Esophagus (tissue), 2 donors: ENCODE measurements at regions not wholly inside any gene's neighbourhood (a gene's known extent, or its start where the extent isn't known, plus 50 kb on each side); places are given as distances from the start of the nearest gene placed in this dataset.

Experiments
- H3K27ac ChIP-seq, 2 donors: one replicate each; pipeline ENCODE4 v1.5.1; 2013; ENCODE audit warnings: low read depth in 2 of 2, mild to moderate bottlenecking in 2 of 2, inconsistent platforms in 1 of 2, low read length in 1 of 2, moderate library complexity in 1 of 2
- H3K27me3 ChIP-seq, 2 donors: one replicate each; pipeline ENCODE4 v1.6.1; 2013; ENCODE audit warnings: low read length in 2 of 2, control low read depth in 1 of 2, mild to moderate bottlenecking in 1 of 2; ENCODE audit not compliant: insufficient read depth in 2 of 2, control insufficient read depth in 1 of 2
- H3K36me3 ChIP-seq, 2 donors: one replicate each; pipeline ENCODE4 v1.6.1; 2013; ENCODE audit warnings: low read length in 1 of 2; ENCODE audit not compliant: control insufficient read depth in 2 of 2, insufficient read depth in 2 of 2
- H3K4me1 ChIP-seq, 2 donors: one replicate each; pipeline ENCODE4 v1.6.1; 2013; ENCODE audit warnings: low read length in 1 of 2; ENCODE audit not compliant: control insufficient read depth in 2 of 2, insufficient read depth in 2 of 2
- H3K4me3 ChIP-seq, 2 donors: one replicate each; pipeline ENCODE4 v1.5.1; 2013; ENCODE audit warnings: low read length in 2 of 2, mild to moderate bottlenecking in 2 of 2, low read depth in 1 of 2, moderate library complexity in 1 of 2
- H3K9me3 ChIP-seq, 2 donors: one replicate each; pipeline ENCODE4 v1.6.1; 2013; ENCODE audit warnings: mild to moderate bottlenecking in 2 of 2, low read depth in 1 of 2, low read length in 1 of 2, moderate library complexity in 1 of 2; ENCODE audit not compliant: control insufficient read depth in 2 of 2, insufficient read depth in 1 of 2
- WGBS, 2 donors: extraction: QIAGEN DNeasy Blood & Tissue Kit; methylation state at CpG; one replicate each; pipeline ENCODE4 v1.1.7; 2013; 5-methylcytosine and 5-hydroxymethylcytosine counted together
- donor health status: healthy with polysubstance abuse.
- donor health status: Bipolar disorder and iron deficiency.

DNA sequence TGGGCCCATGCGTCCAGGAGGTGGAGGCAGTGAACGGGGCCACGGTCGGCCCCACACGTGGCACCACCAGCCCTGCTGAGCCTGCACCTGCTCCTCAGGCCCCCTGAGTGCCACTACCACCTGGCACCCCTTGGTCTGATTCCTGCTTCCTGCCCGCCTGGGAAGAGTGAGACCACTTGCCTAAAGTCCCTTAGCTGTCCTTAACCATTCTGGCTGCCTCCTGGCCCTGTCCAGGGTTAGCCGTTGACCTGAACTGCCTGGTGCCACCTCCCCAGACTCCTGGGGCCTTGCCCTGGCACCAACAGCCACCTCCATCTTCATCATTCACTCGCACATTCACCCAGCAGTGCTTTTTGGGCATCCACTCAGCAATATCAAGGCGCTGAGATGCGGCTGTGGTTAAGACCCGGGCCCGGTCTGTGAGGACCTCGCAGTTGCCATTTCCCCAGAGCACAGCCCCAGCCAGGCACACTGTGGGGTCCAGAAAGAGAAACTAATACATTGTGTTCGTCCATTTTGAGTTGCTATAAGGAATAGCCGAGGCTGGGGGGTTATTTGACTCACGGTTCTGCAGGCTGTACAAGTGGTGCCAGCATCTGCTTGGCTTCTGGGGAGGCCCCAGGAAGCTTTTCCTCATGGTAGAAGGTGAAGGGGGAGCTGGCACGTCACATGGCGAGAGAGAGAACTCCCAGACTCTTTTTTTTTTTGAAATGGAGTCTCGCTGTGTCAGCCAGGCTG, 318.4 kb downstream of the SEC14L1 start:
- Histone ChIP-seq H3K36me3 (peaks cover 0 to 2% of the 10 kb centered on the region in 2 donors), H3K27me3 (no peaks in the 10 kb centered on the region), H3K27ac (peak overlapping the region; percentile 2 to 50), H3K4me3 (no peak overlapping the region), H3K9me3 (no peaks in the 10 kb centered on the region), H3K4me1 (peaks cover 10 to 22% of the 10 kb centered on the region in 2 donors)
- WGBS, 2 donors = 73 to 81% methylated on average over 19 of the region's 19 CpGs

DNA sequence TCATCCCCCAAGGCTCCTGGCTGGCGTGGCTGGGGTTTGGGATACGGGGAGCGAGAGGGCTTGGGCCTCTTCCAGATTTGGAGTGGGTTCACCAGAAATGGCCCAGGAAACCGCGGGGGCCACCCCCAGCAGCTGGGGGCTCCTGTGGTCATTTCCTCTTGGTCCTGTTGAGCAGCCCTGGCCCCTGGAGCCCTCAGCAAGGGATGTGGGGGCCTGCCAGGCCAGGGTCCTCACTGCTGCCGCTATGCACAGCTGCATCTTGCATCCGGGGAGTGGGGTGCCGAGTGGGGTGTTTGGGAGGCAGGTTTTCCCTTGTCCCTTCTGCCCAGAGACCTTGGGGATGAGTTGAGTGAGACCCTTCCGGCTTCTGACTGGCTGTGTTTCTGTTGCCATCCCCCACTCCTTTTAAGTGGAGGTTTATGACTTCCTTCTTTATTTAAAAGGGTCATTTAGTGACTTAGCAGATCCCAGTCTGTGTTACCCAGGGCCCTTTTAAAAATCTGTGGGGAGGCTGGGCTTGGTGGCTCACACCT, 319.8 kb downstream of the SEC14L1 start:
- H3K27me3 ChIP-seq = no peaks in the 10 kb centered on the region
- H3K9me3 ChIP-seq = no peaks in the 10 kb centered on the region
- WGBS, 2 donors = 57 to 60% methylated on average over 9 of the region's 9 CpGs
- H3K4me1 ChIP-seq = peaks cover 4 to 11% of the 10 kb centered on the region in 2 donors
- no peak overlapping the region for H3K4me3 ChIP-seq
- no peaks in the 10 kb centered on the region for H3K36me3 ChIP-seq
- peak overlapping the region; percentile 46 to 58 for H3K27ac ChIP-seq

DNA sequence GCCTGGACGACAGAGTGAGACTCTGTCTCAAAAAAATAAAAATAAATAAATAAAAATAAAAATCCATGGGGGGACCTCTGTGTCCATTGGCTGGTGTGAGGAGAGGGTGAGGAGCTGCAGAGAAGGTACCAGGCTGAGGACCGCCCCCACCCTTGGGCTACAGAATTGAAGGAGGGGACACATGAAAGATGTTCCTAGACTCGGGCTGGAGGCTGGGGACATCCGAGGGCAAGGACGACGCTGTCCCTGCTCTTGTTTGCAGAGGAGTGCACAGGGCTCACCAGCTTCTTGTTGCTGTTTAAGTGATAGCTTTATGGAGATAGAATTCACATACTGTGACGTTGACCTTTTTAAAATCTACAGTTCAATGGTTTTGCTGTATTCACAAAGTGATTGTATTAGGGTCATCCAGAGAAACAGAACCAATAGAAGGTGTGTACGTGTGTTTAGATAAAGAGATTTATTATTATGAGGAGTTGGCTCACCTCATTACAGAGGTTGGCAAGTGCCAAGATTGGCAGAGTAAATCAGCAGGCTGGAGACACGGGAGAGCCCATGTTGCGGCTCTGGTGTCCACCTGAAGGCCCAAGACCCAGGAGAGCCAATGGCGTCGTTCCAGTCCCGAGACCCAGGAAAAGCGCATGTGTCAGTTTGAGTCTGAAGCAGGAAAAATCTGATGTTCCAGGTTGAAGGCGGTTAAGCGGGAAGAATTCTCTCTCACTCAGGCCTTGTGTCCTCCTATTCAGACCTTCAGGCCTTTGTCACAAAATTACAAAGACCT, 320.7 kb downstream of the SEC14L1 start:
- H3K27ac ChIP-seq = peak overlapping the region in 1 of 2 donors; percentile 33
- H3K27me3 ChIP-seq = no peaks in the 10 kb centered on the region
- H3K36me3 ChIP-seq = peaks cover 0 to 1% of the 10 kb centered on the region in 2 donors
- no peaks in the 10 kb centered on the region for H3K9me3 ChIP-seq
- WGBS, 2 donors = 71 to 73% methylated on average over 16 of the region's 16 CpGs
- no peak overlapping the region for H3K4me3 ChIP-seq
- H3K4me1 ChIP-seq = peaks cover 4 to 12% of the 10 kb centered on the region in 2 donors

DNA sequence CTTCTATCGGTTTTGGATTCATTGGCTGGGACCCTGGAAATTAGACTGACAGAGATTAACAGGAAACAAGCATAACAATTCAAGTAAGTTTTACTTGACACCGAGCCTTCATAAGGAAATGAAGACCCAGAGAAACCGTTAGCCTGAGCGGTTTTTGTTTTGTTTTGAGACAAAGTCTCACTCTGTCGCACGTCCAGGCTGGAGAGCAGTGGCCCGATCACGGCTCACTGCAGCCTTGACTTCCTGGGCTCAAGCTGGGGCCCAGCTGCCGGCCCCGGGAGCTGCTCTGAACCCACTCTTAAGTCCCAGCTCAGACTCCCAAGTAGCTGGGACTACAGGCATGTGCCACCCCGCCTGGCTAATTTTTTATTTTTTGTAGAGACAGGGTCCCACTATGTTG, 321.3 kb downstream of the SEC14L1 start:
- WGBS, 2 donors = 49 to 56% methylated on average over 11 of the region's 11 CpGs
- Histone ChIP-seq H3K27me3 (no peaks in the 10 kb centered on the region), H3K4me1 (peaks cover 4 to 9% of the 10 kb centered on the region in 2 donors), H3K9me3 (no peaks in the 10 kb centered on the region), H3K27ac (peak overlapping the region in 1 of 2 donors; percentile 26), H3K36me3 (peaks cover 0 to 5% of the 10 kb centered on the region in 2 donors), H3K4me3 (no peak overlapping the region)

DNA sequence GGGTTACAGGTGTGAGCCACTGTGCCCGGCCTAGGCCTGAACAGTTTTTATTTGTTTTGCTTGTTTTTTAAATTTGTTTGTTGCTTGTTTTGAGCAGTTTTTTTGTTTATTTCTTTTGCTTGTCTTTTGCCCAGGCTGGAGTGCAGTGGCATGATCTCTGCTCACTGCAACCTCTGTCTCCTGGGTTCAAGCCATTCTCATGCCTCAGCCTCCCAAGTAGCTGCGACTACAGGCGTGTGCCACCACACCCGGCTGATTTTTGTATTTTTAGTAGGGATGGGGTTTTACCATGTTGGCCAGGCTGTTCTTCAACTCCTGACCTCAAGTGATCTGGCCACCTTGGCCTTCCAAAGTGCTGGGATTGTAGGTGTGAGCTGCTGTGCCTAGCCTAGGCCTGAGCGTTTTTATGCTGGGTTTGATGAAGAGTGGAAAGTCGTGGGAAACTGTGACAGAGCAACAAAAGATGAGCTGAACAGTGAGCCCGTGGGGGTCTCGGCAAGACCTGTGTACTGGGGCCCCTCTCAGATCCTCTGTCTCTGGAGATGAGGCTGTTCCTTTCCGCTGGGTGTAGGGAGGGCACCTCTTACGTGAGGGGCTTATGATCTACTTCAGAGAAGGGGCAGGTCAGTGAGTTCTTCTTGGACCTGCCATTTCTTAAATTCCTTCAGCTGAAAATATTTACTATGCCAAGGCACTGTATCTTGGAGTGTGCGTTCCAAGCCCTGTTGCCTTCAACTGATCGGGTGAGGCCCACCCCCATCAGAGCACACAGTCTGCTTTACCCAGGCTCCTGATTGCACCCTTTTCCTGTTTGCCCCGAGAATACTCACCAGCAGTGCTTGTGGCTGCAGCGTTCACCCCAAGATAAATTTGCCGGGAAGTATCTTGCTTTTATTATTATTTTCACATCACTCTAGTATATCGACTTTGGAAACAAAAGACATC, 322.1 kb downstream of the SEC14L1 start:
- Histone ChIP-seq H3K4me3 (no peak overlapping the region), H3K36me3 (peaks cover 0 to 8% of the 10 kb centered on the region in 2 donors), H3K27ac (peak overlapping the region in 1 of 2 donors; percentile 7), H3K9me3 (no peaks in the 10 kb centered on the region), H3K4me1 (peaks cover 4 to 8% of the 10 kb centered on the region in 2 donors), H3K27me3 (no peaks in the 10 kb centered on the region)
- WGBS, 2 donors = 82 to 86% methylated on average over 16 of the region's 16 CpGs

DNA sequence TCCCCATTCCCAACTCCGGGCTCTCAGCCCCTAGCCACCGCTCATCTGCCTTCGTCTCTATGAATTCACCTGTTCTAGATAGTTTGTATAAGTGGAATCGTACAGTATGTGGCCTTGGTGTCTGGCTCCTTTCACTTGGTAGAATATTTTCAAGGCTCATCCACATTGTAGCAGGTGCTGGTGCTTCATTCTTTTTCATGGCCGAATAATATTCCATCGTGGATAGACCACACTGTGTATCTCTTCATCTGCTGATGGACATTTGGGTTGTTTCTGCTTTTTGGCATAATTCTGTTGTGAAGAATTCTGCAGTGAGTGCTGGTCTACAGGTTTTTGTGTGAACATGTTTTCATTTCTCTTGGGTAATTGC, 324.2 kb downstream of the SEC14L1 start:
- H3K4me1 ChIP-seq = peaks cover 4 to 8% of the 10 kb centered on the region in 2 donors
- no peaks in the 10 kb centered on the region for H3K9me3 ChIP-seq
- no peaks in the 10 kb centered on the region for H3K27me3 ChIP-seq
- H3K4me3 ChIP-seq = no peak overlapping the region
- 89 to 95% methylated on average over 6 of the region's 6 CpGs for WGBS, 2 donors
- H3K36me3 ChIP-seq = peaks cover 0 to 12% of the 10 kb centered on the region in 2 donors
- H3K27ac ChIP-seq = peak overlapping the region in 1 of 2 donors; percentile 52

DNA sequence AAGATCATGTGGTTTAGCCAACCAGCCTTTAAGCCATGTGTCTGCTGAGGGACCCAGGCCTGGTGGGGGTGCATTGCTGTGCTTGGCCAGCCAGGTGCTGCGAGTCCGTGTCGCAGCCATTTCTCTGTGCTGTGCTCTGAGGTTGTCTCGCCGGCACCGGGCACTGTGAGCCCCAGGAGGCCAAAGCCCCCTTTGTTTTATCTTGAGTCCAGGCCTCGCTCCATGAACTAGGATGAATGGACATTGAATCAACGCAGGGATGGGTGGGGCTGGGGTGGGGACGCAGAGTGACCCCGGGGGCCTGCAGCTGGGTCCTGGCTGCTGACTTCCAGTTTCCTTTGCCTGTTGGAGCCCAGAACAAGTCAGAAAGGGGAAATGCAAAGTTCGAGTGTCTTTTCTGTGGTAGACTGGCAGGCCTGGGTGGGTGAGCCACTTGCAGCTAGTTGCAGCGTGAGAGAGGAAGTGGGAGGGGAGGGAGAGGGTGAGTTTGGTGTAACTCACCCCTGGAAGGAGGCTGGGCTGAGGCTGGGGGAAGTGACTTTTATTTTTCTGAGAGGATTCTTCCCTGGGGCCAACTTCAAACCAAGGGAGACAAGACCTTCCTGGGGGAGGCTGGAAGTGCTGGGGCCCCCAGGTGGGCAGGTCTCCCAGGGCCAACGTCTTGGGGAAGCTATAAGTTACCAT, 324.7 kb downstream of the SEC14L1 start:
- Histone ChIP-seq H3K27me3 (no peaks in the 10 kb centered on the region), H3K36me3 (peaks cover 0 to 13% of the 10 kb centered on the region in 2 donors), H3K4me1 (peaks cover 4 to 12% of the 10 kb centered on the region in 2 donors), H3K27ac (peak overlapping the region; percentile 52 to 53), H3K9me3 (no peaks in the 10 kb centered on the region), H3K4me3 (no peak overlapping the region)
- WGBS, 2 donors = 31 to 34% methylated on average over 13 of the region's 13 CpGs

DNA sequence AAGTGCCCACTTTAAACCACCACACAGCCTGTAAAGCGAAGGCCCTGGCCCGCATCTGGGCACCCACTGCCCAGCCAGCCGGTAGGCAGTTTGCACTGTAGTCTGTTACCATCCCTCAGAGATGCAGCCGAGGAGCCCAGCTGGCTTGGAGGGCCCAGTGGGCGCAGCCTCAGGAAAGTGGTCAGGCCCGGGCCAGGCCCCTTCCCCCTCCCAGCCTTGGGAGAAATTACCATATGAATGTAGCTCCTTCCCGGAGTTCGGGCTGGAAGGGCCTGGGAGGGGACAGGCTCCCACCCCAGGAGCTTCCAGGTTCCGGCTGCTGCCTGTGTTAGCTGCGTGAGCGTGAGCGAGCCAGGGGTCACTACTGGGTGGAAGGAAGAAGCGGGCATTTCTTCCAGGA, 325.4 kb downstream of the SEC14L1 start:
- peak overlapping the region; percentile 37 to 53 for H3K27ac ChIP-seq
- H3K36me3 ChIP-seq = peaks cover 0 to 13% of the 10 kb centered on the region in 2 donors
- no peaks in the 10 kb centered on the region for H3K9me3 ChIP-seq

More for the DNA sequence above, 325.4 kb downstream of the SEC14L1 start:
- H3K4me1 ChIP-seq = peaks cover 8 to 18% of the 10 kb centered on the region in 2 donors
- no peaks in the 10 kb centered on the region for H3K27me3 ChIP-seq
- no peak overlapping the region for H3K4me3 ChIP-seq
- 56 to 64% methylated on average over 13 of the region's 13 CpGs for whole genome bisulfite sequencing, 2 donors
